Activated CD4-positive, alpha-beta T cell treated with anti-CD3 and anti-CD28 coated beads, Interleukin-2, amount 50 U/mL, for 4 hours (primary cell): ENCODE measurements at regions not wholly inside any gene's neighbourhood (a gene's known extent, or its start where the extent isn't known, plus 50 kb on each side); places are given as distances from the start of the nearest gene placed in this dataset.
"Not testable (repeated sequence)": the region's sequence is repeated elsewhere in the genome, so short reads cannot be mapped to it uniquely, and the experiment has no call there.

Experiments
- DNase-seq, 2 experiments: peaks; one replicate each; pipeline ENCODE4 v3.0.0-alpha.2; 2020

- no peak for DNase-seq
Measured at GRCh38 chr21:15119486-15119885, 54.7 kb upstream of the NRIP1 start.

DNA sequence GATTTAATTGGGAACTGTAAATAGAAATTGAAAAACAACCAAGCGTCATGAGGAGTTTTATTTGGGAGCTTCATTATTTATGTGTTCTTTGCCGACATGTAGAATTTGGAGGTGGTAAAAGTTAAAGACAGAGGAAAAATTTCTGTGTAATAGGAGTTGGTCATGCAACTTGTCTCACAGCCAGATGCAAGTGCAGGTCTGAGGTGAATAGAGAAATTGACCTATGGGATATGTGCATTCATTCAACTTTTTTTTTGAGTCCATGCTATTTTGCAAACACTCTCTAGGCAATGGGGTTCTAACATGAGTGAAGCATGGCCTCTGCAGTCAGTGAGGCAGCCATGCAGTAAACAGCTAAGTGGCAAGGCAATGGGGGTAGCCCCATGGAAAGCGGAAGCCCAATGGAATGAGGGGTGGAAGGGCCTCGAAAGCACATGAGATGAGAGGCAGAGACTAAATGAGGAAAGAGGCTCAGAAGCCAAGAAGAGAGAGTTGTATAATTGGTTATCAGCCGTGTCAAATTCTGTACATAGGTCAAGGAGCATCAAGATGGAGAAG is 56.4 kb upstream of the NRIP1 start:
- DNase-seq, result no peak

DNA sequence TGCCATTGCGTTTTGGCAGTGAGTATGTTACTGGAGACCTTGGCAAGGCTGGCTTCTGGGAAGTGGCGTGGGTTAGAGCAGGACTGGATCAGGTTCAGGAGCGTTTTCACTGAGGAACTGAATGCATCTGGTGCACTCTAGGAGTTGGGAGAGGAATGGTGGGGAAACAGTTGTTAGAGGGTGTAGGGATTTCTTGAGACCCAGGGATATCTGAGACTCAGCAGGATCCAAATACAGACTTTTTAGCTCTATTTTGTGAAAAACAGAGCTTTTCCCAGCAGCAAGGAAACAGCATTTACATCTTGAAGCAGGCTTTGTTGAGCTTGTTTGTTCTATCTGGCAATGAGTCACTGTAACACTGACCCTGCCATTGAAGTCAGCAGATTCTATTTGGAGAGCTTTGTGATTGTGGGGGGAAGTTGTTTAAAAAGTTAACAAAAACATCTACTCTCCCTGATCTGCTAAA is 56.9 kb upstream of the NRIP1 start:
- no peak for DNase-seq

- no peak for DNase-seq
Measured at GRCh38 chr21:15122241-15122640, 57.4 kb upstream of the NRIP1 start.

DNA sequence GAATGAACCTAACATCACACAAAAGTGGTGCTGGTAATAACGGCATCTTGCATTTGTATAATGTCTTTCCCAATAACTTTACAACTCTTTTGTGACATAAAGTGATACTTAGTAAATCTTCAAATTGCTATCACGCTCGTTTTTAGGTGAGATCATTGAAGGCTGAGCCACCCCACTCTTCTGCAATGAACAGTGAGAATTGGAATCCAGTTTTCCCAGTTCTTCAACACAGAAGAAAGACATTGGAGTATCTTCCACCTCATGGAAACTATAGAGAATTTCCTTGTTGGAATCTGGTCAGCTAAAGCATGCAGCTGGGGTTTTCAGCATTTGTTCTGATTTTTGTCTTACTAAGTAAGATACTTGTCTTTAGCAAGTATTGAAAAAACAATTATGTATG is 59.9 kb upstream of the NRIP1 start:
- DNase-seq, result no peak

GRCh38 chr21:15126948-15127347 is 62.1 kb upstream of the NRIP1 start:
- no peak for DNase-seq

DNA sequence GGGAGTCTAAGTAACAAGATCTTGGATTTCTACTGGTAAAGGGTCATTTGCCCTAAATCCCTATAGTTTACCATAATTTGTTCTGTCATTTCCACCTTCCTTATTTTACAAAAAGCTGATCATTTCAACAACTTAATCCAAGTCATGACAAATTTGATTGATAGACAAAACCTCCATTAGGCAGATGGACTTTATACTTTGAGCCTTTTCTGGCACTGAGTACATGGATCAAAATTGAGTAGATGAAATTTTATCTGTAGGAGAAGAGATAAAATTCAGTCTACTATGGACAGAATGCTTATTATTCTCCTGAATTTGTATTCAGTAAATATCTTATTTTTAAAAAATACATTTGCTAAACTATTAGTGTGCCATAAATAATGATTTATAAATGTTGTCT is 62.6 kb upstream of the NRIP1 start:
- no peak for DNase-seq

DNA sequence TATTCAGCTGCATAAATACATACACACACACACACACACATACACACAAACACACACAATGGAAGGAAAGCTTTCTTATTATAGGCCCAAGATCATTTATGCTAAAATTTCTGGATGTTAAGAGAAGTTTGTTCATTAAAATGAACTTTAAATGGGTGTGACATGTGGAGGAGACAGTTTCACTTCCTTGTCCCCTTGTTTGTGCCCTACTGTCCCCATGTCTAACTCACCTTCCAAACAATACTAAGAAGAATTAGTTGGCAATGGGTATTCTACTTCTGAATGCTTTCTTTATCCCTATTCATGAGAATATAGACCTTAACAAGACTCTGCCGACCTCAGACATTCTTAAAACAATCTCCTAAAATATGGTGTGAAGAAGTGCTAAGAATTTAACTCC is 63.5 kb upstream of the NRIP1 start:
- DNase-seq, result no peak

- not testable (repeated sequence) for DNase-seq
Measured at GRCh38 chr21:15128714-15129113, 63.9 kb upstream of the NRIP1 start.

- no peak for DNase-seq
Measured at GRCh38 chr21:15130326-15130725, 65.5 kb upstream of the NRIP1 start.

DNA sequence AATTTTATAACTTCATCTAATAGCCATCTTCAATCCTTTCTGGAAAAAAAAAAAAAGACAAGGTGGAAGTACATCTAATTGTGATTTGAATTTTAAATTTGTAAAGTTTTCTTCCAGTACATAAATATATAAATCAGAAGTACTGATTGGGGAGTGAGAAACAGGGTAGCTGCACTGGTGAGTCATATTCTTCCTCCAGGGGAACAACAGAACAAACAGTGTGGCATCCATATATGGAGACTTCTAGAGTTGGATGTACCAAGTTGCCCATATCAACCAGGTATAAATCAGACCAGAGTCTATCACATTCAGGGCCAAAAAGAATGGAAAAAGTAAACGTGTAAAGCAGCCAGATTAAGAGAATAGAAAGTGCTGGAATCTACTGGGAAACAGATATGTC is 66.0 kb upstream of the NRIP1 start:
- DNase-seq, result no peak

- DNase-seq, result no peak
Measured at GRCh38 chr21:15132781-15133180, 68.0 kb upstream of the NRIP1 start.

DNA sequence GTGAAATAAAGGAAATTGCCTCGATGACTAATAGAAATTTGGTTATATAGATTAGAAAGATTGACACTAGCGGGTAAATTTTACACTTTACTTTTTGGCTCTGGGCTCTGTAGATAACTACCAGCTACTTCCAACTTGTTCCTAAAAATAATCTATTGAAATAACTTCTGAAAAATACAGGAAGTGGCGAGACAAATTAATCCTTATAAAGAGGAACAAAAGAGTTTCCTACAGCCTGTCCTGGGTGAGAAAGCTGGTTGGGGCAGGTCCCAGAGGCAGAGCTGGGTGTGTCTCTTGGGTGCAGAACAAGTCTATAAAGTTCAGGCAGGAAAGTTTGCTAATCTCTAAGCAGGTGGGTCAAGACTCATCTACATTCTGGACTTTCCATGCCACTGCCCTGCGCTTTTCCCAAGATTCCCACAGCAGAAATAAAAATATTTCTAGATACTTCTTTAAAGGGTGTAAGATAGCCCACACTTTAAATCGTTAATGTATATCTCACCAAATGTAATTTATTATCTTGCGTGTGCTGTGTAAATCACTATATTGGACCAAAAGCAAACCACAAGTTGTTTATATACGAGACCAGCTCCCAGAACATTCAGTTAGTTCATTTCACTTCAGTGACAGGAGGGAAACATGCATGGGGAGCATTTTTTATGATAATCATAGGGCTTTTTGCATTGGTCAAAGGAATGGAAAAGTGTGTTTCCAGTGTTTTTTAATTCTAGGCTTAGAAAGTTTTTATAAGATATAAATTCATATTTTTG is 70.1 kb upstream of the NRIP1 start:
- DNase-seq, result no peak

GRCh38 chr21:15135867-15136629 is 71.2 kb upstream of the NRIP1 start:
- DNase-seq, result no peak

- DNase-seq, result no peak
Measured at GRCh38 chr21:15138490-15138889, 73.7 kb upstream of the NRIP1 start.

DNA sequence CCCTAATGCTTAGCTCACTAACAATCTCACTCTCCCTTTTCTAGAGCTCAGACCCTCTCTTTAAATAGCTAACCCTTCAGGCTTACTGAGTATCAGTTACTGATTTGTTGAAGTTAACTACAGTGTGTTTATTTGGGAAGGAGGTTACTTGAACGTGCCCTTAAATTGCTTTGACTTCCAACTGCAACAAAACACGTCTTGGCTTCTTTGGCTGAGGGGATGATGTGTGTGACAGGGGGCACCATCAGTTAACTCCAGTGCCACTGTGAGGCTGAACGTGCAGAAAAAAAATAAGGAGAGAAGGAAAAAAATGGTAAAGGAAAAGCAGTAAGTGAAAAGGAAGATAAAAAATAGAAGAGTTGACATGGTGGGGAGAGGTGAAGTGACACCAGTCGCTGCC is 75.1 kb upstream of the NRIP1 start:
- no peak for DNase-seq

DNA sequence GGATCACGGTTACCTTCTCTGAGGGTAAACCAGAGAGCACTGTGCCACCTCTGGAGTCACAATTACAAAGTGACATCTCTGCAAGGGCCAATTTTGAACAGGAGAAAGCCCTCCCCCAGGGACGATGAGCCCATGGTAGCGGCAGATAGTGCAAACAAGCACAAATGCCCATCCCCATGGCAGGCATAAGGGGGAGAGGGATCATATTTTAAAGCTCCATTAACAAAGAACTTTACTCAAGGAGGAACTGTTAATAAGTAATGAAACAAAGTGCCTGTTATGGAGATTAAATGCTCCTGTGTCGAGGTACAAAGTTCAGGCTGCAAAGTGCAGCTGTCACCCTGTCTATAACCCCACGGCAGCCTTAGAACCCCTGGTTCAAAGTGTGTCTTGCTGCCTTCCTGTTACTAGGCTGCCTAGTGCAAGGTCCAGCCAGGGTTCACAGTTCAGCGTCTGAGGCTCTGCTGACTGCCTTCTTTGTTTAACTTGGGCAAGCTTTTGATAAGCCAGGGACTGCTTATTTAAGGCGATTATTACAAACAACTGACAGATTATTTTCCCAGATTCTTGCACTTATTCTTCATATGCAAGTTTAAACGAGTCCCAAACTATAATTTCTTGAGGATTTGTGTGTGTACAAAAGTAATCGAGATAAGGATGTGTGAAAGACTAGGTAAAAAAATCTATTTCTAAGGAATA is 75.7 kb upstream of the NRIP1 start:
- DNase-seq, result no peak

DNA sequence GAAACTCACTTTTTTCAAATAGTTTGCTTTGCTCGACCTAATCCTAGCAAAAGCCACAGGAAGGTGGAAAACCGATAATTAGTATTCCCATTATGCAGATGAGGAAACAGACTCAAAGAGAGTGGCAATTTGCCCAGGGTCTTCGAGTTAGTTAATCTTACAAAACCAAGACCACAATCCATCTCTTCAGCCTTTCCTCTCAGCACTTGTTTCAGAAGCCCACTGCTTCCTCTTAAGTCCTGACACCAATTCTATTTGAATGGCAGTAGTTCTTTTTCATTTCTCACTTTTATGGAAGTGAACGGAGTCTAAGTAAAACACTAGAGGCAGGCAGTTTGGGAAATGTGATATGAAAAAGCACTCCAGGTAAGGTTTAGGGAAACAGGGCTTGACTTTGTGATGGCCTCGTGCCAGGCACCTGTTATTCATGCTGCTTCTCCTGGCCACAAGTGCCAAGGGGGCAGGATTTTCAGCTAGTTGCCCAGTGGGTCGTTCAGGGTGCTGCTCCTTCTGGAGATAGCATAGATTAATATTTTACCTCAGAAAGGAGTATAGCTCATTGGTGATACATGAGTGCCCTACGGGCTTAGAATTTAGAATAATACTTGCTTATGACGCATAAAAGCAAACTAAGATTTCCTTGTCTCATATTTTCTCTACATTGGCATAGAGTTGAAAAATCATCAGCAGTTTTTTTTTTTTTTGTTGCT is 76.6 kb upstream of the NRIP1 start:
- DNase-seq, result no peak

GRCh38 chr21:15144026-15144425 is 79.2 kb upstream of the NRIP1 start:
- no peak for DNase-seq

GRCh38 chr21:15148437-15148836 is 83.6 kb upstream of the NRIP1 start:
- DNase-seq, result no peak

GRCh38 chr21:15149600-15150224 is 84.9 kb upstream of the NRIP1 start:
- DNase-seq, result no peak

DNA sequence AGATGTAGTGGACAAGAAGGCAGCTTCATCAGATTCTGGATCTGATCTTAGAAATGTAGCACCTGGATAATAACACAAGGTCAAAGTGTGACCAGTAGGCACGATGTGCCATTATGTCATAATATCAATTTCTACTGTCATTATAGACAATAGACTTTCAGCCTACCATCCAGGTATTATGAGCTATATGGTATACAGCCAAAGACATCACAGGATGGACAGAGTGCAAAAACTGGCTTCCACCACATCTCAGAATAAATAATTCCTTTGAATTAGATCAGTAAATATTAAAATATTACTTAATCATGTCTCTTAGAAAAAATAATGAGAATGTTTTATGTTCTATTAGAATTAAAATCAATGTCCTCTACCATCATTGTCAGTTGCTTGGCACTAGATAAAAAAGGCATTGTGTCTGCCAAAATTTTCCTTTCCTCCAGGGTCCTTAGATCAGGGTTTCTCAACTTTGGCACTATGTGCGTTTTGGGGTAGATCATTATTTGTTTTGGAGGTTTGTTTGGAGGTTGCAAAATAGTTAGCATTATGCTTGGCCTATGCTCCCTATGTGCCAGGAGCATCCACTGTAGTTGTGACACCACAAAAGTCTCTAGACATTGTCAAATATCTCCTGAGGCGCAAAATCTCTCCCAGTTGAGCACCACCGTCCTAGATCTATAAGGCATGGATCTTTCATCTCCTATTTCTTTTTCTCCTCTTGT is 86.7 kb upstream of the NRIP1 start:
- DNase-seq, result no peak
